Esophagus (tissue), 2 donors: ENCODE measurements at regions not wholly inside any gene's neighbourhood (a gene's known extent, or its start where the extent isn't known, plus 50 kb on each side); places are given as distances from the start of the nearest gene placed in this dataset.

ENCODE experiments used
- H3K27ac ChIP-seq, 2 donors: one replicate each; pipeline ENCODE4 v1.5.1; 2013; ENCODE audit warnings: low read depth in 2 of 2, mild to moderate bottlenecking in 2 of 2, inconsistent platforms in 1 of 2, low read length in 1 of 2, moderate library complexity in 1 of 2
- H3K27me3 ChIP-seq, 2 donors: one replicate each; pipeline ENCODE4 v1.6.1; 2013; ENCODE audit warnings: low read length in 2 of 2, control low read depth in 1 of 2, mild to moderate bottlenecking in 1 of 2; ENCODE audit not compliant: insufficient read depth in 2 of 2, control insufficient read depth in 1 of 2
- H3K36me3 ChIP-seq, 2 donors: one replicate each; pipeline ENCODE4 v1.6.1; 2013; ENCODE audit warnings: low read length in 1 of 2; ENCODE audit not compliant: control insufficient read depth in 2 of 2, insufficient read depth in 2 of 2
- H3K4me1 ChIP-seq, 2 donors: one replicate each; pipeline ENCODE4 v1.6.1; 2013; ENCODE audit warnings: low read length in 1 of 2; ENCODE audit not compliant: control insufficient read depth in 2 of 2, insufficient read depth in 2 of 2
- H3K4me3 ChIP-seq, 2 donors: one replicate each; pipeline ENCODE4 v1.5.1; 2013; ENCODE audit warnings: low read length in 2 of 2, mild to moderate bottlenecking in 2 of 2, low read depth in 1 of 2, moderate library complexity in 1 of 2
- H3K9me3 ChIP-seq, 2 donors: one replicate each; pipeline ENCODE4 v1.6.1; 2013; ENCODE audit warnings: mild to moderate bottlenecking in 2 of 2, low read depth in 1 of 2, low read length in 1 of 2, moderate library complexity in 1 of 2; ENCODE audit not compliant: control insufficient read depth in 2 of 2, insufficient read depth in 1 of 2
- WGBS, 2 donors: extraction: QIAGEN DNeasy Blood & Tissue Kit; methylation state at CpG; one replicate each; pipeline ENCODE4 v1.1.7; 2013; 5-methylcytosine and 5-hydroxymethylcytosine counted together
- donor health status: healthy with polysubstance abuse.
- donor health status: Bipolar disorder and iron deficiency.

GRCh38 chr2:19835781-19836281 is 66.0 kb downstream of the TTC32 start:
- 42 to 64% methylated on average over 6 of the region's 6 CpGs for WGBS, 2 donors
- Histone ChIP-seq H3K36me3 (no peaks in the 10 kb centered on the region), H3K4me1 (no peaks in the 10 kb centered on the region), H3K27me3 (no peaks in the 10 kb centered on the region), H3K9me3 (no peaks in the 10 kb centered on the region), H3K4me3 (no peak overlapping the region), H3K27ac (no peak overlapping the region)

- H3K4me3 ChIP-seq = no peak overlapping the region
- 64 to 78% methylated on average over 3 of the region's 3 CpGs for WGBS, 2 donors
- no peak overlapping the region for H3K27ac ChIP-seq
- H3K9me3 ChIP-seq = no peaks in the 10 kb centered on the region
- no peaks in the 10 kb centered on the region for H3K27me3 ChIP-seq
- no peaks in the 10 kb centered on the region for H3K4me1 ChIP-seq
- H3K36me3 ChIP-seq = no peaks in the 10 kb centered on the region
Measured at GRCh38 chr2:19833978-19834377, 67.8 kb downstream of the TTC32 start.

- no peak overlapping the region for H3K4me3 ChIP-seq
- no peaks in the 10 kb centered on the region for H3K4me1 ChIP-seq
- H3K36me3 ChIP-seq = no peaks in the 10 kb centered on the region
- no peaks in the 10 kb centered on the region for H3K9me3 ChIP-seq
- no peak overlapping the region for H3K27ac ChIP-seq
- H3K27me3 ChIP-seq = no peaks in the 10 kb centered on the region
Measured at GRCh38 chr2:19829672-19830071, 72.1 kb downstream of the TTC32 start.

GRCh38 chr2:19826874-19827273 is 74.9 kb downstream of the TTC32 start:
- Histone ChIP-seq H3K4me1 (no peaks in the 10 kb centered on the region), H3K36me3 (no peaks in the 10 kb centered on the region), H3K27ac (no peak overlapping the region), H3K4me3 (no peak overlapping the region), H3K27me3 (no peaks in the 10 kb centered on the region), H3K9me3 (no peaks in the 10 kb centered on the region)

GRCh38 chr2:19823507-19823906 is 78.3 kb downstream of the TTC32 start:
- Histone ChIP-seq H3K27ac (no peak overlapping the region), H3K9me3 (no peaks in the 10 kb centered on the region), H3K27me3 (no peaks in the 10 kb centered on the region), H3K4me1 (no peaks in the 10 kb centered on the region), H3K36me3 (no peaks in the 10 kb centered on the region), H3K4me3 (no peak overlapping the region)

GRCh38 chr2:19819097-19820065 is 82.4 kb downstream of the TTC32 start:
- 78 to 83% methylated on average over 8 of the region's 8 CpGs for WGBS, 2 donors

GRCh38 chr2:19818543-19818942 is 83.2 kb downstream of the TTC32 start:
- 90% methylated on average over 3 of the region's 3 CpGs for WGBS, 2 donors
- H3K4me3 ChIP-seq = no peak overlapping the region
- no peaks in the 10 kb centered on the region for H3K27me3 ChIP-seq
- H3K4me1 ChIP-seq = no peaks in the 10 kb centered on the region
- no peaks in the 10 kb centered on the region for H3K36me3 ChIP-seq
- no peaks in the 10 kb centered on the region for H3K9me3 ChIP-seq
- H3K27ac ChIP-seq = no peak overlapping the region

More at GRCh38 chr2:19819097-19820065, 82.4 kb downstream of the TTC32 start:
- H3K36me3 ChIP-seq = no peaks in the 10 kb centered on the region
- H3K4me3 ChIP-seq = no peak overlapping the region
- no peaks in the 10 kb centered on the region for H3K4me1 ChIP-seq
- no peaks in the 10 kb centered on the region for H3K9me3 ChIP-seq
- H3K27ac ChIP-seq = no peak overlapping the region
- H3K27me3 ChIP-seq = no peaks in the 10 kb centered on the region

GRCh38 chr2:19818039-19818438 is 83.7 kb downstream of the TTC32 start:
- Histone ChIP-seq H3K36me3 (no peaks in the 10 kb centered on the region), H3K9me3 (no peaks in the 10 kb centered on the region), H3K27me3 (no peaks in the 10 kb centered on the region), H3K4me3 (no peak overlapping the region), H3K27ac (no peak overlapping the region), H3K4me1 (no peaks in the 10 kb centered on the region)
- 83% methylated on average over 3 of the region's 3 CpGs for WGBS, 2 donors

GRCh38 chr2:19815746-19816145 is 86.0 kb downstream of the TTC32 start:
- Histone ChIP-seq H3K27me3 (no peaks in the 10 kb centered on the region), H3K27ac (no peak overlapping the region), H3K4me1 (peaks cover 0 to 2% of the 10 kb centered on the region in 2 donors), H3K36me3 (no peaks in the 10 kb centered on the region), H3K4me3 (no peak overlapping the region), H3K9me3 (peaks cover 0 to 1% of the 10 kb centered on the region in 2 donors)
- 50 to 52% methylated on average over 1 of the region's 1 CpG for WGBS, 2 donors

- 56 to 58% methylated on average over 5 of the region's 5 CpGs for WGBS, 2 donors
- H3K9me3 ChIP-seq = peaks cover 0 to 1% of the 10 kb centered on the region in 2 donors
- no peak overlapping the region for H3K27ac ChIP-seq
- H3K27me3 ChIP-seq = no peaks in the 10 kb centered on the region
- no peak overlapping the region for H3K4me3 ChIP-seq
- peaks cover 0 to 2% of the 10 kb centered on the region in 2 donors for H3K4me1 ChIP-seq
- H3K36me3 ChIP-seq = no peaks in the 10 kb centered on the region
Measured at GRCh38 chr2:19812166-19812565, 89.6 kb downstream of the TTC32 start.
